PC-9 (cell line): ENCODE measurements at regions not wholly inside any gene's neighbourhood (a gene's known extent, or its start where the extent isn't known, plus 50 kb on each side); places are given as distances from the start of the nearest gene placed in this dataset.

Experiments
- CTCF ChIP-seq: fragments of 200-600 bp; sonication (generic); conservative IDR thresholded peaks from 2 replicates; pipeline ENCODE4 v1.6.1; 2017; ENCODE audit warnings: mixed run types, antibody characterized with exemption, mild to moderate bottlenecking, moderate library complexity
- EZH2 ChIP-seq: fragments of 200-600 bp; sonication (generic); IDR thresholded peaks from 2 replicates; pipeline ENCODE4 v1.8.0; 2017; ENCODE audit warnings: antibody characterized with exemption, low read depth

GRCh38 chr1:218983848-218984247 is 189.8 kb upstream of the LYPLAL1 start:
- TF ChIP-seq CTCF, result no peak
- no peak for TF ChIP-seq EZH2
